Stimulated activated naive B cell treated with anti-CD40 and anti-IgM and Interleukin-4, amounts not matched to agents 10 μg/mL and 1 μg/mL and 100 μg/mL, for 72 hours (primary cell): ENCODE measurements at regions not wholly inside any gene's neighbourhood (a gene's known extent, or its start where the extent isn't known, plus 50 kb on each side); places are given as distances from the start of the nearest gene placed in this dataset.

Experiments
- ATAC-seq, 2 donors: fragments of 150-1000 bp; cut with Tn5 transposase; replicated peaks; 2 replicates each; pipeline ENCODE4 v1.10.0; 2021; ENCODE audit warnings: moderate library complexity in 1 of 2
- DNase-seq: peaks from one replicate; pipeline ENCODE4 v3.0.0; 2021
- H3K27ac Mint-ChIP-seq: one replicate; pipeline ENCODE4 v1.8.0; 2022; ENCODE audit warnings: mild to moderate bottlenecking, mixed read lengths
- H3K27me3 Mint-ChIP-seq, 2 donors: one replicate each; pipeline ENCODE4 v1.8.0; 2022; ENCODE audit warnings: mixed read lengths in 2 of 2
- H3K36me3 Mint-ChIP-seq, 2 donors: one replicate each; pipeline ENCODE4 v1.8.0; 2022; ENCODE audit warnings: mixed read lengths in 2 of 2, mild to moderate bottlenecking in 1 of 2
- H3K4me1 Mint-ChIP-seq, 2 donors: one replicate each; pipeline ENCODE4 v1.8.0; 2022; ENCODE audit warnings: mixed read lengths in 2 of 2, mild to moderate bottlenecking in 1 of 2
- H3K4me3 Mint-ChIP-seq, 2 donors: one replicate each; pipeline ENCODE4 v1.8.0; 2022; ENCODE audit warnings: mild to moderate bottlenecking in 2 of 2, mixed read lengths in 2 of 2, moderate library complexity in 1 of 2
- H3K9me3 Mint-ChIP-seq, 2 donors: one replicate each; pipeline ENCODE4 v1.8.0; 2022; ENCODE audit warnings: mixed read lengths in 2 of 2, mild to moderate bottlenecking in 1 of 2

DNA sequence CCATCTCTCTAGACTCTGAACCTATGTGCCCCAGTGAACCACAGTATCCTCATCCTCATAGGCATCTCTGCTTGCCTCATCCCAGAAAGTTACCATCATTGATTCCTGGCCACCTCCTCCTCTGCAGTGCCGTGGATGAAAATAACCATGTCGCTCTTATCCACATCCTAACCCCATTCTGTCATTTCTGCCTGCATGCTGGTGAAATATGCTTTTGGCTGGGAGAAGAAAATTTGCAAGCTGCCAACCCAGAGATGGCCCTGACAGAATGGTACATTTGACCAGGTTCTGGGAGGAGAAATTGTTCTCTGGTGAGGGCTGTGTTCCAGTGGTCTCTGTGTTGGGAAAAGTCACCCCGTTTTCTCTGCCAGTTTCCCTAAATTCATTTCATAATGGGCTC is 149.7 kb downstream of the NMUR2 start:
- Mint-ChIP-seq H3K4me1 (no peaks in the 10 kb centered on the region), H3K4me3 (no peak overlapping the region), H3K9me3 (no peaks in the 10 kb centered on the region), H3K27me3 (no peaks in the 10 kb centered on the region), H3K36me3 (no peaks in the 10 kb centered on the region), H3K27ac (no peak overlapping the region)
- ATAC-seq, result no peak
- no peak for DNase-seq

GRCh38 chr5:152247850-152248385 is 157.2 kb downstream of the NMUR2 start:
- ATAC-seq, result no peak
- Mint-ChIP-seq H3K4me1 (no peaks in the 10 kb centered on the region), H3K27ac (no peak overlapping the region)

GRCh38 chr5:152246401-152246800 is 158.7 kb downstream of the NMUR2 start:
- H3K27ac Mint-ChIP-seq, result no peak overlapping the region
- DNase-seq, result no peak

More at GRCh38 chr5:152247850-152248385, 157.2 kb downstream of the NMUR2 start:
- Mint-ChIP-seq H3K36me3 (no peaks in the 10 kb centered on the region), H3K4me3 (no peak overlapping the region), H3K27me3 (no peaks in the 10 kb centered on the region), H3K9me3 (no peaks in the 10 kb centered on the region)
- DNase-seq, result no peak

GRCh38 chr5:152237531-152237930 is 167.5 kb downstream of the NMUR2 start:
- H3K4me1 Mint-ChIP-seq, result no peaks in the 10 kb centered on the region
- no peak overlapping the region for H3K27ac Mint-ChIP-seq
- DNase-seq (no peak), ATAC-seq (no peak)
- no peaks in the 10 kb centered on the region for H3K36me3 Mint-ChIP-seq
- H3K27me3 Mint-ChIP-seq, result no peaks in the 10 kb centered on the region
- H3K9me3 Mint-ChIP-seq, result peaks cover 4 to 10% of the 10 kb centered on the region in 2 donors
- no peak overlapping the region for H3K4me3 Mint-ChIP-seq

More at GRCh38 chr5:152246401-152246800, 158.7 kb downstream of the NMUR2 start:
- no peaks in the 10 kb centered on the region for H3K4me1 Mint-ChIP-seq
- no peak for ATAC-seq
- no peak overlapping the region for H3K4me3 Mint-ChIP-seq
- H3K36me3 Mint-ChIP-seq, result no peaks in the 10 kb centered on the region
- no peaks in the 10 kb centered on the region for H3K9me3 Mint-ChIP-seq
- no peaks in the 10 kb centered on the region for H3K27me3 Mint-ChIP-seq

- DNase-seq (no peak), ATAC-seq (no peak)
- Mint-ChIP-seq H3K4me1 (no peaks in the 10 kb centered on the region), H3K27me3 (peaks cover 0 to 4% of the 10 kb centered on the region in 2 donors), H3K36me3 (no peaks in the 10 kb centered on the region), H3K4me3 (no peak overlapping the region), H3K27ac (no peak overlapping the region), H3K9me3 (no peaks in the 10 kb centered on the region)
Observed at GRCh38 chr5:152226191-152226590, 178.9 kb downstream of the NMUR2 start.

- ATAC-seq, result no peak
- Mint-ChIP-seq H3K9me3 (no peaks in the 10 kb centered on the region), H3K27ac (no peak overlapping the region), H3K4me1 (no peaks in the 10 kb centered on the region), H3K4me3 (no peak overlapping the region), H3K27me3 (peaks cover 0 to 4% of the 10 kb centered on the region in 2 donors), H3K36me3 (no peaks in the 10 kb centered on the region)
- no peak for DNase-seq
Observed at GRCh38 chr5:152221721-152222629, 183.1 kb downstream of the NMUR2 start.

GRCh38 chr5:152218694-152219093 is 186.4 kb downstream of the NMUR2 start:
- Mint-ChIP-seq H3K27me3 (no peaks in the 10 kb centered on the region), H3K27ac (no peak overlapping the region), H3K4me1 (no peaks in the 10 kb centered on the region), H3K4me3 (no peak overlapping the region), H3K36me3 (no peaks in the 10 kb centered on the region), H3K9me3 (no peaks in the 10 kb centered on the region)
- ATAC-seq, result no peak
- no peak for DNase-seq

- DNase-seq (no peak), ATAC-seq (no peak)
- Mint-ChIP-seq H3K27ac (no peak overlapping the region), H3K9me3 (no peaks in the 10 kb centered on the region), H3K36me3 (no peaks in the 10 kb centered on the region), H3K4me1 (no peaks in the 10 kb centered on the region), H3K4me3 (no peak overlapping the region), H3K27me3 (no peaks in the 10 kb centered on the region)
Observed at GRCh38 chr5:152205804-152206203, 199.3 kb downstream of the NMUR2 start.

DNA sequence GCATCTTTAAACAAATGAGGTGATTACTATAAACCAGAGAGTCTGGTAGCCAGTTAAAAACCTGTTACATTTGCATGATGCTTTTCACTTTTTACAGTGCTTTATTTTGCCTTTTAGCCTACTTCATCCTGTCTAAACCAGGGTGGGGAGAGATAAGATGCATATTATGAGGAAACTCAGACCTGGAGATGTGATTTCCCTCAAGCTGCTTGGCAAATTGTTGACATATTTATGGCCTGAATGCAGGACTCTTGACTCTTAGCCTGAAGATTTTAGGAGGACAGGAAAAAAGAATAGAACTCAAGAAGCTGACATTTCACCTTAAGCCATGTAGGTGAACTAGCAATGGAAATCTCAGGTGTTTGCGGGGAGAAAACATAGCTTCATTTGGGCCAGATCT is 202.8 kb downstream of the NMUR2 start:
- Mint-ChIP-seq H3K36me3 (no peaks in the 10 kb centered on the region), H3K4me1 (no peaks in the 10 kb centered on the region), H3K9me3 (no peaks in the 10 kb centered on the region), H3K4me3 (no peak overlapping the region), H3K27me3 (peaks cover 0 to 6% of the 10 kb centered on the region in 2 donors), H3K27ac (no peak overlapping the region)
- no peak for DNase-seq
- ATAC-seq, result no peak

GRCh38 chr5:152193391-152194107 is 211.5 kb downstream of the NMUR2 start:
- H3K4me1 Mint-ChIP-seq, result no peaks in the 10 kb centered on the region

DNA sequence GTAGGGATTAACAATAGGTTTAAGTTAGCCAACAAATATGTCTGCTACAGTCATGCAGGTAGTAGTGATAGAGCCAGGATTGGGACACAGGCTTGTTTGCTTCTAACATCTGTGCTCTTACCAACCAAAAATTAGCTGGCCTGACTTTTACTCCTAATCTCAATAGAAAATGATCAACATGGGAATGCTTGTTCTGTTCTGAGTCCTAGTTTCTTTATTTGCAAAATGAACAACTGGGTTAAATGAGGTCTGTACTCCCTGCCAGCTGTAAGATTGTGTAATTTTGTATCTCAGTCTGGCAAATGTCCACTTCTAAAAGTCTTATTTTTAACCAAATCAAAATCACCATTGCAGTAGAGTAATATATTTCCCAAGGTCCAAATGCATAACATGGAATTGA is 216.8 kb downstream of the NMUR2 start:
- Mint-ChIP-seq H3K27me3 (peaks cover 8 to 9% of the 10 kb centered on the region in 2 donors), H3K27ac (no peak overlapping the region)
- DNase-seq, result no peak

More at GRCh38 chr5:152193391-152194107, 211.5 kb downstream of the NMUR2 start:
- Mint-ChIP-seq H3K27ac (no peak overlapping the region), H3K9me3 (peaks cover 7 to 9% of the 10 kb centered on the region in 2 donors), H3K36me3 (no peaks in the 10 kb centered on the region), H3K4me3 (no peak overlapping the region), H3K27me3 (peaks cover 3 to 6% of the 10 kb centered on the region in 2 donors)
- no peak for DNase-seq
- ATAC-seq, result no peak

GRCh38 chr5:152187668-152188067 is 217.4 kb downstream of the NMUR2 start:
- ATAC-seq (no peak), DNase-seq (no peak)
- peaks cover 1 to 6% of the 10 kb centered on the region in 2 donors for H3K9me3 Mint-ChIP-seq
- H3K27me3 Mint-ChIP-seq, result peaks cover 8 to 9% of the 10 kb centered on the region in 2 donors
- H3K27ac Mint-ChIP-seq, result no peak overlapping the region
- no peaks in the 10 kb centered on the region for H3K4me1 Mint-ChIP-seq
- no peak overlapping the region for H3K4me3 Mint-ChIP-seq
- H3K36me3 Mint-ChIP-seq, result no peaks in the 10 kb centered on the region

More for the DNA sequence above, 216.8 kb downstream of the NMUR2 start:
- peaks cover 5 to 12% of the 10 kb centered on the region in 2 donors for H3K9me3 Mint-ChIP-seq
- H3K4me1 Mint-ChIP-seq, result no peaks in the 10 kb centered on the region
- no peaks in the 10 kb centered on the region for H3K36me3 Mint-ChIP-seq
- no peak overlapping the region for H3K4me3 Mint-ChIP-seq
- ATAC-seq, result no peak

GRCh38 chr5:152185547-152186245 is 219.4 kb downstream of the NMUR2 start:
- Mint-ChIP-seq H3K27ac (no peak overlapping the region), H3K9me3 (peaks cover 7 to 9% of the 10 kb centered on the region in 2 donors), H3K36me3 (no peaks in the 10 kb centered on the region), H3K4me3 (no peak overlapping the region), H3K4me1 (no peaks in the 10 kb centered on the region), H3K27me3 (peaks cover 8 to 9% of the 10 kb centered on the region in 2 donors)
- no peak for ATAC-seq
- DNase-seq, result no peak

DNA sequence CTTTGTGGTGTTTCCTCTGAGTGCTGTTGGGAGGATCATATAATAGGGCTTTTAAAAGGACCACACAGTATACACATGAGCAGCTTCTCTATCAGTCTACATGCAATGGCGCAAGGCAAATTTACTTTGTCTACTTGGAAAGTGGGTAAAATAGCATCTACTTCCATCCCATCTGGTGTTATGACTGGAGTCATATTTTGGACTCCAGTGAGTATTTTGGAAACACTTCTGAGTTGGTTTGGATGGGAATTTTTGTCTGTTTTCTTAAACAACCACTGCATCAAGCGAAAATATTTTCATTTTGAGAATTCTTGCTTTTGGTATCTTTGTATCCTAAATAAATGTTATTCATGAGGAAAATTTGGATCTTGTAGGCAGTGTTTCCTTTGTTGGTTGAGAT is 220.8 kb downstream of the NMUR2 start:
- Mint-ChIP-seq H3K27ac (no peak overlapping the region), H3K27me3 (peaks cover 8 to 9% of the 10 kb centered on the region in 2 donors), H3K4me3 (no peak overlapping the region), H3K36me3 (no peaks in the 10 kb centered on the region), H3K4me1 (no peaks in the 10 kb centered on the region), H3K9me3 (peaks cover 12 to 18% of the 10 kb centered on the region in 2 donors)
- no peak for ATAC-seq
- DNase-seq, result no peak
